ENCODE measurements at regions not wholly inside any gene's neighbourhood (a gene's known extent, or its start where the extent isn't known, plus 50 kb on each side); places are given as distances from the start of the nearest gene placed in this dataset.
"Not testable (repeated sequence)": the region's sequence is repeated elsewhere in the genome, so short reads cannot be mapped to it uniquely, and the experiment has no call there.

DNA sequence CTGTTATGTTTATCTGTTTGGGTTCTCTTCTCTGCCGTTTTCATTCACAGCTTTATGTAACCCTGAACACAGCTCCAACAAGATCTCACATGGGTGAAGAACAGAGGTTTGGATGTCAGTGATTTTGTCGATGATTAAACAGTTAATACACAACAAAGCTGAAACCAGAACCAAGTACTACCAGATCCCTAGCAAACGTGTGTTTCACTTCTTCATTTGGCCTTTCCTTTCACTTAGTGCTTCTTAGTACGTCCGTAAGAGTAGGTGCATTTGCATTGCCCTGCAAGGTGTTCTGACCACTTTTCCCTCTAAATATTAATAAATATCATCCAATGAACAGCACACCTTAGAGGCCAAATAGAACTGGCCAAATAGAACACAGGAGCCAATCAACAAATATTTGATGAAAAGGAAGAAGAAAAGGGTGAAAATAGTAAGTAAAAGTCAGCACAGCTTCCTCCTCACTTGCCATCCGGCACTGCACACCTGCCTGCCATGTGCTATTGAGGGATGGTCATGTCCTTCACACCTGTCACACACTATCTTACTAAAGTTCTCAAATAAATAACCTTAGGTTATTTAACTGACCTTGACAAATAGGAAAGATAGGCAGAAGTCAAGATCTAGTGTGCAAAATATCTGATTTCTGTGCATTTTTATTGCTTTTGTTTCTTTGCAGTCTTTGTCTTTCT, 252.6 kb upstream of the ANKRD30A start:
- DNase-seq: no peak

- no peak for DNase-seq
These were observed 284.6 kb upstream of the ANKRD30A start for GRCh38 chr10:36840788-36841187.

GRCh38 chr10:36837416-36837815, 288.0 kb upstream of the ANKRD30A start:
- no peak for DNase-seq

DNA sequence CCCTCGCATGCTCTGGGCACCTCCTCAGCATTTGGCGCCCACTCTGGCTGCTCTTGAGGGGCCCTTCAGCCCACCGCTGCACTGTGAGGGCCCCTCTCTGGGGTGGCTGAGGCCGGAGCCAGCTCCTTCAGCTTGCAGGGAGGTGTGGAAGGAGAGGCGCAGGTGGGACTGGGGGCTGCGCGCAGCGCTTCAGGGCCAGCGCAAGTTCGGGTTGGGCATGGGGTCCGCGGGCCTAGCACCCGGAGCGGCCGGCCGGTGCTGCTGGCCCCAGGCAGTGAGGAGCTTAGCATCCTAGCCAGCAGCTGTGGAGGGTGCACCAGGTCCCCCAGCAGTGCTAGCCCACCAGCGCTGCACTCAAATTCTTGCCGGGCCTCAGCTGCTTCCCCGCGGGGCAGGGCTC, 305.6 kb upstream of the ANKRD30A start:
- DNase-seq: no peak

GRCh38 chr10:36817898-36818297, 307.5 kb upstream of the ANKRD30A start:
- DNase-seq: no peak

DNA sequence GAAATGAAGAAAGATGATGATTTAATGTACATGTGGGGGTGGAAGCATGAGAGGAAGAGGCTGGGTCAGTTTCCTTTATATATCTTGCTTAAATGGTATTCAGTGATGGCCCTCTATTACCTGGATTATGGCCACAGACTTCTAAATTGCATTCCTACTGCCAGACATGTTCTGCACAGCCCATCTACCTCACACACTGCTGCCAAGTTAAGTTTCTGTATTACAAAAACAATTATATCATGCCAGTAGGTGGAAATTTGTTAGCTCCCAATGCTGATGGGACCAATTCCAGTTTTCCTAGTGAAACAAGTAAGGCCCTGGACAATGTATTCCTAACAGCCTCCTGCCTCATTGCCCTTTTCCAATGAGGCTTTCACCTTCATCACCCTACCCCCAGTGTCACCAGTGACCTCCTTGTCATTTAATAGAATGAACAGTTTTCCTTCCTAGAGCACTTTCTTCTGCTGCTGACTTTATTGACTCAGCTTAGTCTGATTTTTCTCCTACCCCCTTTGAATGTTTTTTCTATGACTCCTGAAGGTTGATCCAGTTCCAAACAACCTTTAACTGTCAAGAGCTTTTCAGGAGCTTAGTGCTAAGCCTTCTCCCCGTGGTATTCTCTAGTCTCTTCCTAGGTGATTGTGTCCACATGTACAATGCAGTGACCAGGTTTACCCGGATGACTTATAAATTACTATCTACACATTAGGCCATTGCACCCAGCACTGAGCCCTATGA, 316.6 kb upstream of the ANKRD30A start:
- no peak for DNase-seq

GRCh38 chr10:36803229-36803628, 322.2 kb upstream of the ANKRD30A start:
- no peak for DNase-seq

DNA sequence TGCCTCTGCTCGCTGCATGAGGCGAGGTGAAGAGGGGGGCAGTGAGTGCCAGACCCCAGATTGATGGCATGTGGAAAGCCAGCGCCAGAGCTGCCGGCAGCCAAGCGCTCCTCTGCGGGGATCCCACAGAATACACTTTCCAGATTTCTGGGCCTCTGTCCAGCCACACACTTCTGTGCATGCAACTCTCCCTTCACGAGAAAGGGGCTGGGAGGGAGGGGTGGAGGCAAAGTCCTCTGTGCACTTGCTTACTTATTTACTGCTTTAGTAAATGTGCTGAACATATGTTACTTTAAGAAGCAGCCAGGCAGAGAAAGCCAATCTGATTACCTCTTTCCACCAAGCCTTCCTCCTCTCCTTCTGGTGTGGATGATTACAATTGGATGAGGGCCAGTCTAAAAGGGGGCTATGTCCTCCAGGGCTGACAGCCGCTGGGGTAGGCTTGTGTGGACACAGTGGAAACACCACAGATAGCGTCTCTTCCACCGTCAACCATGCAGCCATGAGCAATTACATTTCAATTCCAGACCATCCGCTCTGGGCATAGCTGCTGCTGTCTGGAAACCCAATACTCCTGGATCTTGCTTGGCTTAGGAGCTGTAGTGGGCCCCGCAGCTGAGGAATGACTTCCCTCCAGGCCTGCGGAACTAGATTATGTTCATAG, 322.8 kb upstream of the ANKRD30A start:
- no peak for DNase-seq

DNA sequence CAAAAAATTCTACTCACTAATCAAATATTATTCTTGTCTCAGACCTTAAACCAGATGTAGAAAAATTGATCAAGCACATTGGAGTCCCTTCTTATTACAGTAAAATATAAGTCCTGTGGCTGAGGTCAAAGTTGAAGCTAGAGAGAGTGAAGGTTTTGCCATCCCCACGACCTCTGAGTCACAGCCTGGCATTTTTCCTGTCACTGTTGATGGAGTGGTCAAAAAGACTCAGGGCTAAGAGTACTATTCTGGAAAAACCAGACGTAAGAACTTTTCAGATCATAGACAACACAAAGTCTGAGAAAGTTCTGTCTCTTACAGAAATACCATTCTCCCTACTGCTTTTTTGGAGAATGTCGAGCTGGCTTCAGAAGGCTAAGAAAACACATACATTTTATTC, 323.7 kb upstream of the ANKRD30A start:
- DNase-seq: no peak

DNA sequence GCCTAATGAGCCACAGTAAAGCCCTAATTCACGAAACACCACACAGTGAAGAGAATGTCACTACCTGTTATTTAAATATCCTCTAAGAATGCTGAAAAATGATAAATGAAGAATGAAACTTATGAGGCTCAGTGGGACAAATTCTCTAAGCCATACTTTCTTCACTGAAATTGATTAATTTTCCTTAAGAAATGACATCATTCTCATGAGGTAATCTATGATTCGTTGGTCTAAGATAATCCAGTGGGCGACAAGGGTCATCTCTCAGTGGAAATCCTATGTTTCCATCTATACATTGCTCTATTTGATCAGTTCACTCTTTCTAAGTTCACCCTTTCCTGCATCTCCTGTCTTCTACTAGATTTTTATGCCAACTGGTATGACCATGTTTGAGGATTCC, 330.4 kb upstream of the ANKRD30A start:
- DNase-seq: no peak

DNA sequence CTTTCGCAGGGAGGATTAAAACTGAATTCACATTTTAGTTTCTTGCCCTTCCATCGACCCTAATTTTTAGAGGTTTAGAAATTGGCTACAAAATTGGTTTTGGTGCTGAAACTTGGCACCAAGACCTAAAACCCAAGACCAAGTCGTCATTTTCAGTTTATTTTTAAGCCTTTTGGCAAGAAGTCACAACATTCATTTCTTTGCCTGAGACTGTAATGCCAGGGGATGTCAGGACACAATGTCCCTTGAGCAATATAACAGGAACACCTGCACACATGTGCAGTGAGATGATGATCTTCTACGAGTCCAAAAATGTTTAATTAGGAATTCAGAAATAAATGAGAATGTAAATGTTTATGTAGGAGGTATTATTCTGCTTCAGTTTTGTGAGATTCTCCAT, 335.4 kb upstream of the ANKRD30A start:
- no peak for DNase-seq

- no peak for DNase-seq
These were observed 337.2 kb upstream of the ANKRD30A start for GRCh38 chr10:36788152-36788551.

DNA sequence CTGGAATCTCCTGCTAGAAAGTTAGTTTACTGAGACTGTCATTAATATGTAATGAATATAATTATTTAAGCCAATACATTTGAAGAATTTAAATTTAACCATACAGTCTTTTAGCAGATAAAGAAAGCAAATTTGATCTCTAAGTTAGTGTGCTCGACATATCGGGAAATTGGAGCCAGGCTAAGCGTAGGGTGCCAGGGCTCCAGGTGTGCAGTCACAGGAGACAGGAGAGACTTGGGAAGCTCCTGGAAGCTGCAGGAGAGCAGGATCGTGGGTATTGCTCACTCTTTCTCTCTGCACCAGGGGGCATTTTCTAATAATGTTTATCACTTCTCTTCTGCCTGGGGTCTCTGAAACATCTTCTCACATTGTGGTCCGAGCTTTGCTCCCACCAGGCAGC, 342.0 kb upstream of the ANKRD30A start:
- DNase-seq: no peak

DNA sequence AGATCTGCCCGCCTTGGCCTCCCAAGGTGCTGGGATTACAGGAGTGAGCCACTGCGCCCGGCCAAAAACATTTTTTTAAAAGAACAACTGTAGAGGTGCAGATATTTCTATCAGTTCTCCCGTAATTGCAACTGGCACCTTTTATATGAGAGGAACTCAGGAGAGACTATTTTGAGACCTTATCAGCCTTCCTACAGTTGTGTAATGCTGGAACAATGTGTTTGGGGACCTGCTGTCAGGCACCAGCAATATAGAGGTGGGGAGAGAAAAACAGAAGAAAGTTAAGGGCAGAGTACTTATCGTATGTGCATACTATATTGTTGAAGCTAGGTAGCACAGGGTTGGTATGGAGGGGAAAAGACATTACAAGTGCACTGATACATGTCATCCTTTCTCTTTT, 343.8 kb upstream of the ANKRD30A start:
- DNase-seq: no peak

GRCh38 chr10:36780158-36780557, 345.2 kb upstream of the ANKRD30A start:
- no peak for DNase-seq

DNA sequence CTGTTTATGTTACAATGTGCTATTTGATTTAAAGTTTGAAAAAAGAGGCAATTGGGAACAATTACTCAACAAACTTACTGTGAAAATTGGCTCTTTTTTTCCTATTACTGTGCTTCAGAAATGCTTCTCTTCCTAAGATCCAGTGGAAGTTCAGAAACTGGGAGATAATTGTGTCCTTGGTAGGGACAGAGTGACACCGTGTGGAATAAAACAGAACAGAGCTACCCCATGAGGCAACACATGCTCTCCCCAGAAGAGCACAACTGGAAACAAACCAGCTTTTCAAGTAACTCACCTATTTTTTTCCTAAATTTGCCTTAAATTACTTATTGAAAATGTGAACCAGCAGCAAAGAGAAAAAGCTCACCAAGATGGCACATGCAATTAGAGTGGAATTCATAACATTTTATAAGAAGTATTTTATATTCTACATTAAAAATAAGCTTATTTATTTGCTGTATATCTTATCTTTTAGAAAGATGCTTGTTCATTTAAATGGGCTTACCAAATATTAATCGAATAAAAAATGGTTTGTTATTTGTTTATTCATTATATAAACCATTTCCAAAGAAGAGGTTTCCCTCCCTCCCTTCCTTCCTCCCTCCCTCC, 346.1 kb upstream of the ANKRD30A start:
- no peak for DNase-seq

- no peak for DNase-seq
These were observed 346.7 kb upstream of the ANKRD30A start for GRCh38 chr10:36778651-36779050.

DNA sequence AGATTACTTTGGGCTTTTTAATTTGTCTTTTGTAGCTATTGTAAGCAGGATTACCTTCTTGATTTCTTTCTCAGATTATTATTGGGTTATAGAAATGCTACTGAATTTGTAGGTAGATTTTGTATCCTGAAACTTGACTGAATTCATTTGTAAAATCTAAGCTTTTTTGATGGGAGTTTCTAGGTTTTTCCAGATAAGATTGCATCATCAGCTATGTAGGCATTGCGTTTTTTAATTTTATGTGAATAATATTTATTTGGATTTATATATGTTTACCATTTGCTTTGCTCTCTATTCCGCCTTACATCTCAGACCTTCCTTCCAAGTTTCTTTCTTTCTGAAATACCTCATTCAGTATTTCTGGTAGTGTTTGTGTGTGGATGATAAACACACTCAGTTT, 351.7 kb upstream of the ANKRD30A start:
- DNase-seq: no peak

- no peak for DNase-seq
These were observed 353.7 kb upstream of the ANKRD30A start for GRCh38 chr10:36771725-36772124.

DNA sequence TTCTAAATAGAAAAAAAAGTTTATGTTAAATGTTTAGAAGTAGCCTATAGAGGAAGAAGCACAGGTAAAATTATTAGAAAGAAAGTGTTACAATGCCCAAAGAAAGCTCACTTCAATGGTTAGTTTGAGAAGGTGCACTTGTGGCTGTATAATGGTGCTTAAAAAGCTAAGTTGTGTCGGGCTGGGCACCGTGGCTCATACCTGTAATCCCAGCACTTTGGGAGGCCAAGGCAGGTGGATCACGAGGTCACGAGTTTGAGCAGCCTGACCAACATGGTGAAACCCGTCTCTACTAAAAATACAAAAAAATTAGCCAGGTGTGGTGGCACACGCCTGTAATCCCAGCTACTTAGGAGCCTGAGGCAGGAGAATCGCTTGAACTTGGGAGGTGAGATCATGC, 355.7 kb upstream of the ANKRD30A start:
- not testable (repeated sequence) for DNase-seq

- DNase-seq: no peak
These were observed 358.5 kb upstream of the ANKRD30A start for GRCh38 chr10:36766940-36767339.

DNA sequence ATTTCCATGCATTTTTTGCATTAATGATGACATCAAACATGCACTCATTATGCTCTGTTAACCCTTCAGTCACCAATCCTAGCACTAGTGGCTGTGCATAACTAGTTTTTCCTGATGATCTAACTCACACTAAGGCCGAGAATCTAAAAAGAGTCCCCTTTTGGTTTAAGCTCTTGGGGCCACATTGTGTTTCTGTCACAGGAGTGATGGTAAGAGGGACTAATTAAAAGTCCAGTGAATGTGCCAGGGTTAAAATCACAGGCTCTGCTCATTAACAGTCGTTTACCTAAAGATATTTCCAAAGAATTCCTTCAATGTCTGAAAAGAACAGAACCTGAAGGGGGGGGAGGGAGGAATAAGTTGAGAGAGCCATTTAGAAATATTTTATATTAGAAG, 359.0 kb upstream of the ANKRD30A start:
- no peak for DNase-seq

DNA sequence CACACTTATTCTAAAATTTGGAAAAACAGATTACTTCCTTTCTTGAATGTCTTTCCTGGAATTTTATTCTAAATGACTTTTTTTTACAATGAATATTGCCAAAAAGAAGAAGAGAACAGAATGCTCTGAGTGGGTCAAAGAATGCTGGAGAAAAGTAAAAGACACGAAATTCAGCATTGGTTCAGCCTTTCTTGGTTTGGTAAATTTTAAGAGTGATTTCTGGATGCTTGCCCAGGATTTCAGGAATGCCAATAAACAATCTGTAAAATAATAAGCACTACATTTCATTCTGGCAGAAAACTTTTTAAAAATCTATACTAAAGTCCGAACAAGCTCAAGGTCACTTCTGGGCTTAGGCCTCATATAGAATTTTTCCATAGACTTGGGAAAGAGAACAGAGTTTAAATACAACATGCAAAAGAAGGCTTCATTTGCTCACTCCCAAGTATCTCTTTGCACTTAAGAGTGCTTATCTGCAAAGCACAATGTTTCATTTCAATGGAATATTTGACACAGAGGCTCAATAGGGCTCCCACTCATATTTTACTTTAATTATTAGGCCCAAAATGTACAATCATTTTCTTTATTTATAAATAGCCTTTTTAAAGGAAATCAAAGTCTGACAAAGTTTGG, 359.5 kb upstream of the ANKRD30A start:
- no peak for DNase-seq

Measured in DMS79 treated with DMSO at 0.1 percent for 48 hours (cell line).